Fibroblast of mammary gland (primary cell): ENCODE measurements at regions not wholly inside any gene's neighbourhood (a gene's known extent, or its start where the extent isn't known, plus 50 kb on each side); places are given as distances from the start of the nearest gene placed in this dataset.
A peak's percentile ranks its signal among the peaks of the same experiment; 100 is the strongest.

Experiments
- DNase-seq: peaks from one replicate; pipeline ENCODE4 v3.0.0-alpha.2; 2010; ENCODE audit warnings: low read depth
- H3K4me3 ChIP-seq: 2 replicates; pipeline ENCODE4 v1.5.1; 2011; ENCODE audit warnings: low read depth, mild to moderate bottlenecking, low read length, moderate library complexity; ENCODE audit not compliant: control insufficient read depth
- TF ChIP-seq, protein P1 (sequence below): conservative IDR thresholded peaks from 2 replicates; pipeline ENCODE4 v1.5.1; 2011; ENCODE audit warnings: low read depth, low read length, inconsistent platforms; ENCODE audit not compliant: control insufficient read depth, insufficient read depth

DNA sequence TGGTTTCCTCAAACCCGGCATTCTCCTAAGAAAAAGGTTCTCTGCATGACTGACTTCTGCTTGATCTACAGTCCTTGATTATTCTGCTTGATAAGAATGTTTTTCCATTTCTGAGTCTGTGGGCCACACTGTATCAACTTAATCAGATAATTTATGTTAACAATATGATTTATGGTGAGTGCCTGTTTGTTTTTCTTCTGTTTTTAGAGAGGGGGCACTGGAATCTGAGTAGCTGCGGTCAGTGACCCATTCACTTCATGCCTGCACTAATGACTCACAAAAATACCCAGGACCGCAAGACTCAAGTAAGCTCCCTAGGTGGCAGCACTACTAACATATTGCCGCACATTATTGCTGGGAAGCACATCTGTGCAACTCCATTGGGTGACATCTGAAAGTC lies 542.3 kb upstream of the ATXN8OS start:
- DNase-seq: peak; percentile 4
- H3K4me3 ChIP-seq: no peak overlapping the region
- TF ChIP-seq, protein P1, sequence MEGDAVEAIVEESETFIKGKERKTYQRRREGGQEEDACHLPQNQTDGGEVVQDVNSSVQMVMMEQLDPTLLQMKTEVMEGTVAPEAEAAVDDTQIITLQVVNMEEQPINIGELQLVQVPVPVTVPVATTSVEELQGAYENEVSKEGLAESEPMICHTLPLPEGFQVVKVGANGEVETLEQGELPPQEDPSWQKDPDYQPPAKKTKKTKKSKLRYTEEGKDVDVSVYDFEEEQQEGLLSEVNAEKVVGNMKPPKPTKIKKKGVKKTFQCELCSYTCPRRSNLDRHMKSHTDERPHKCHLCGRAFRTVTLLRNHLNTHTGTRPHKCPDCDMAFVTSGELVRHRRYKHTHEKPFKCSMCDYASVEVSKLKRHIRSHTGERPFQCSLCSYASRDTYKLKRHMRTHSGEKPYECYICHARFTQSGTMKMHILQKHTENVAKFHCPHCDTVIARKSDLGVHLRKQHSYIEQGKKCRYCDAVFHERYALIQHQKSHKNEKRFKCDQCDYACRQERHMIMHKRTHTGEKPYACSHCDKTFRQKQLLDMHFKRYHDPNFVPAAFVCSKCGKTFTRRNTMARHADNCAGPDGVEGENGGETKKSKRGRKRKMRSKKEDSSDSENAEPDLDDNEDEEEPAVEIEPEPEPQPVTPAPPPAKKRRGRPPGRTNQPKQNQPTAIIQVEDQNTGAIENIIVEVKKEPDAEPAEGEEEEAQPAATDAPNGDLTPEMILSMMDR: no peak

DNA sequence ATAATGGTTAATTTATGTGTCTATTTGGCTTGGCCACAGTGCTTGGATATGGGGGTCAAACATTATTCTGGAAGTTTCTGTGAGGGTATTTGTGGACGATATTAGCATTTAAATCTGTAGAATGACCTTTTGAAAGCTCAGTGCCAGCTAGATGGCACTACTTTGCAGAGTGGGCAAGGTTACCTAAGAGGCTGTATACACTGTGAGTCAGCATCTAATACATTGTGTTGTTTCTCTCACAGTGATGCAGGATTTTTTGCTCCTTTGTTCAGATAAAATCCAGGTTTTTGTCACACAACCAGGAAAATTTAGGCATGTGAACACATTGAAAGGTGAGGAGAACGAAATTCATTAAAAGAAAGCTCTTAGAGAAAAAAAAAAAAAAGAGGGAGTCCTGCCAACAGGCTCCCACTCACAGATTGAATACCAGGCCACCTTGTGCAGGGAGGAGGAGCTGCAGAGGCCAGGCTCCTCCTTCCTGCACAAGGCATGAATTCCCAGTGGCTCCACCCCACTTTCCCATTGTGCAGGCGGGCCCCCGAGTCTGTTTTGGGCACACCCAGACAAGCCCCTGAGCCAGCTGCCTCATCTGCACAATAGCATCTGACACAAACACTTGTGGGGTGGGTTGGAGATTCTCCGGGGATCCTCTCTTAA lies 551.0 kb upstream of the ATXN8OS start:
- TF ChIP-seq, protein P1: no peak
- no peak for DNase-seq
- no peak overlapping the region for H3K4me3 ChIP-seq

DNA sequence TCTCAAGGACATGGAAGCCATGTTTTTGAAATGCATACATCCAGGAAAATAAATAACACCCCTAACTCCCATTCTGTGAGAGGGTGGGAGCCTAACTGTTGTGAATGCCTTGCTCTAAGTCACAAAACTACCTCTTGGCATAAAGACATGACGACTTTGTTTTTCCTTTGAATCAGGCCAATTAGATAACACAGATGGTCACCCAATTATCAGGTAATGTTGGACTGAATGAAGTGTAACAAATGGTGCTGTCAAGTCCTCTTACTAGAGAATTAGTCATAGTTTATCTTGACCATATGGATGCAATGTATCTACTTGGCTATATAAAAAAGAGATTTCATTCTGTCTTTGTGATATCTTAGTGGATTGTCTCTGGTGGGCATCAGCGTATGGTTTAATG lies 553.6 kb upstream of the ATXN8OS start:
- TF ChIP-seq, protein P1: no peak
- DNase-seq: no peak
- no peak overlapping the region for H3K4me3 ChIP-seq

DNA sequence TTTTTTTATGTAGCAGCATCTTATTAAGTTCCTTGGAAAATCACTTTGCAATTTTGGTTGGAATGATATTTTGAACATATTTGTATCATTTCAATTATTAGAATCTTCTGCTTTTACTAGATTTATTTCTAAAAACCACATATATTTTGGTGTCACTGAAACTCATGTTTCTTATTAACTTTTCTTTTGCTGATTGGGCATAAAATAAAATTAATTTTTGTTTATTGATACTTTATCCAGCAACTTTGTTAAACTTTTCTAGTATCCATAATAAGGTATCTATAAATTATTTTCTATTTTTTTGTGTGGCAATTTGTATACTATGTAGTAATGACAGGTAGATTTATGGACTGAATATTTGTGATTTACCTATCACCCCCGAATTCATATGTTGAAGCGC lies 556.4 kb upstream of the ATXN8OS start:
- DNase-seq: no peak
- TF ChIP-seq, protein P1: no peak
- H3K4me3 ChIP-seq: no peak overlapping the region

DNA sequence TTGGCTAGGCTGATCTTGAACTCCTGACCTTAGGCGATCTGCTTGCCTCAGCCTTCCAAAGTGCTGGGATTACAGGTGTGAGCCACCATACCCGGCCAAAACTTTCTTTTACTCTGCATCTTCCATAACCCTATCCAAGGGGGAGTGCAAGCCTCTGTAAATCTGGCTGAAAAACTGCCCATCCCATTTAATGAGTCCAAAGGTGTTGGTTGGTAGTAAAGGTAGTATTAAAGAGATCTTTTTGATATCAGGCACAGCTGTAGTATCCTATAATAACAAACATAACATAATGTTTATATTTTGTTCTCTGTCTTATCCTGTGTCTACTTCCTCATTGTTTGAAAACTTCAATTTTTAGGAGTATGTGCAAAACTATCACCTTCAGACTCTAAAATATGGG lies 559.8 kb upstream of the ATXN8OS start:
- H3K4me3 ChIP-seq: no peak overlapping the region
- no peak for DNase-seq
- TF ChIP-seq, protein P1: no peak

DNA sequence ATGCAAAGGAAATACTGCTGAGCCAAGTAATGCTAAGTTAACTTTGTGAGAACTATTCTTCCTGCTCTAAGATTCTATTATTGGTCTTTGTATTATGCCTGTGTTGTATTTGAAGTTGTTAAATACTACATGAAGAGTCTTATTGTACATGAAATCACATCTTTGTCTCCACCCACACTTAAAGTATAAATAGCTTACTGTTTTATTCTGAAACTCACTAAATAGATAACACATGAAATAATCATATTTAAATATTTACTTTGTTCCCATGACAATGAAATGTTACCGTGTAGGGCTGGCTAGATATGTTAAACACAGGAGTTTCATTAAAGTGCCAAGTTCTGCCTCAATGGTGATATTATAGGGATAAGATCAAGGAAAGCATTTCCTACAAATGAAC lies 562.1 kb upstream of the ATXN8OS start:
- H3K4me3 ChIP-seq: no peak overlapping the region
- no peak for DNase-seq
- TF ChIP-seq, protein P1: no peak

DNA sequence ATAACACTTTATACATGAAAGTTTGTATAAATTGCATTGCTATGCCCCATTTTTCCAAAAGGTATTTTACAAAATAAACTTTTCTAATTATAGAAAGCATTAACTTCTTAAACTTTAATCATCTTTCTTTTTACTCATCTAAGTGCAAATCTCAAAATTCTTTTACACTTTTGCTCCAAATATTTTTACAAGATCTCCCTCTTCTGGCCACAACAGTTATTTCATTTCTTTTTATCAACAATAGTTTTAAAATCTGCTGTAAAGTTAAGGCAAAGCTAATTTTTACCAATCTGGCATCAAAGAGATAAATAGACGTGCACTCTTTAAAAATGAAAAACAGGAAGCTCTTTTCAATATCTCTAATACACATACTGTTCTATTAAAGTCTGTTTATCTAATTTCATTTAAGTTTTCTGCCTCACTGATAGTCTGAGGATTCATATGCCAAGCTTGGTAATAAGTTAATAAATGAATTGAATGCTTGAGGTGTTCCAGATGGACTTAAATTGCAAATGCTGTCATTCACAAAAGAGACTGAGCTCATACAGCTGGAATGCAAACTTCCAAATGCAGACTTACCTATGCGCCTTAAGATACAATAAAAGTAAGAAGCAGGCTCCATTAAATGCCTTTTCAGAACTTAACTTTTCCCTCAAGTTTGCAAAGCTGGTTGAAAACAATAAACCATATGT lies 583.0 kb upstream of the ATXN8OS start:
- TF ChIP-seq, protein P1: peak; percentile 10
- no peak for DNase-seq
- H3K4me3 ChIP-seq: no peak overlapping the region
